ENCODE measurements at regions not wholly inside any gene's neighbourhood (a gene's known extent, or its start where the extent isn't known, plus 50 kb on each side); places are given as distances from the start of the nearest gene placed in this dataset.

DNA sequence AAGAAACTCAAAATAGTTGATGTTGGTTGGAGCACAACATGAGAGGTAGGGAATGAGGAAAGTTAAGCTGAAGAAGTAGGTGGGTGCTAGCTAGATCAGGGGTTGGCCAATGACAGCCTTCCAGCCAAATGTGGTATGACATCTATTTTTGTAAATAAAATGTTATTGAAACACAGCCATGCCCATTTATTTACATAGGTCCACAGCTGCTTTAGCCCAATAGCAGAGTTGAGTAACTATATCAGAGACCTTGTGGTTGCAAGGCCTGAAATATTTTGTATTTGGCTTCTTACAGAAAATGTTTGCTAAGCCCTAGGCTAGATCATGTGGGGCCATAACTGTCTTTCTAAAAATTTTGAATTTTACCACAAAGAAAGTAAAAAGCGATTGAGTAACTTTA, 234.9 kb upstream of the CTSO start:
- TF ChIP-seq, protein P1, sequence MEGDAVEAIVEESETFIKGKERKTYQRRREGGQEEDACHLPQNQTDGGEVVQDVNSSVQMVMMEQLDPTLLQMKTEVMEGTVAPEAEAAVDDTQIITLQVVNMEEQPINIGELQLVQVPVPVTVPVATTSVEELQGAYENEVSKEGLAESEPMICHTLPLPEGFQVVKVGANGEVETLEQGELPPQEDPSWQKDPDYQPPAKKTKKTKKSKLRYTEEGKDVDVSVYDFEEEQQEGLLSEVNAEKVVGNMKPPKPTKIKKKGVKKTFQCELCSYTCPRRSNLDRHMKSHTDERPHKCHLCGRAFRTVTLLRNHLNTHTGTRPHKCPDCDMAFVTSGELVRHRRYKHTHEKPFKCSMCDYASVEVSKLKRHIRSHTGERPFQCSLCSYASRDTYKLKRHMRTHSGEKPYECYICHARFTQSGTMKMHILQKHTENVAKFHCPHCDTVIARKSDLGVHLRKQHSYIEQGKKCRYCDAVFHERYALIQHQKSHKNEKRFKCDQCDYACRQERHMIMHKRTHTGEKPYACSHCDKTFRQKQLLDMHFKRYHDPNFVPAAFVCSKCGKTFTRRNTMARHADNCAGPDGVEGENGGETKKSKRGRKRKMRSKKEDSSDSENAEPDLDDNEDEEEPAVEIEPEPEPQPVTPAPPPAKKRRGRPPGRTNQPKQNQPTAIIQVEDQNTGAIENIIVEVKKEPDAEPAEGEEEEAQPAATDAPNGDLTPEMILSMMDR (IDR thresholded peaks at IDR 0.05): no peak
- TF ChIP-seq GATA3 (IDR thresholded peaks at IDR 0.05; ENCODE audit: borderline replicate concordance): no peak
- TF ChIP-seq POLR2A (IDR thresholded peaks at IDR 0.05; ENCODE audit: low read length): no peak

Data from A549 (cell line).